Colonic mucosa (tissue), 4 donors: ENCODE measurements at regions not wholly inside any gene's neighbourhood (a gene's known extent, or its start where the extent isn't known, plus 50 kb on each side); places are given as distances from the start of the nearest gene placed in this dataset.

ENCODE experiments used
- DNase-seq: peaks from one replicate; pipeline ENCODE4 v3.0.0-alpha.2; 2020
- H3K27ac ChIP-seq: fragments of 200-600 bp; one replicate; pipeline ENCODE4 v1.8.0; 2021
- H3K27me3 ChIP-seq: fragments of 200-600 bp; one replicate; pipeline ENCODE4 v1.8.0; 2021
- H3K36me3 ChIP-seq: fragments of 200-600 bp; one replicate; pipeline ENCODE4 v1.8.0; 2021
- H3K4me1 ChIP-seq: fragments of 200-600 bp; one replicate; pipeline ENCODE4 v1.8.0; 2021; ENCODE audit warnings: mild to moderate bottlenecking
- H3K4me3 ChIP-seq: fragments of 200-600 bp; one replicate; pipeline ENCODE4 v1.8.0; 2021
- H3K9ac ChIP-seq, 2 donors: one replicate each; pipeline ENCODE4 v1.7.0; 2013; ENCODE audit warnings: control low read depth in 2 of 2, low read depth in 2 of 2, low read length in 2 of 2
- H3K9me3 ChIP-seq: fragments of 200-600 bp; one replicate; pipeline ENCODE4 v1.8.0; 2021
- CTCF ChIP-seq: fragments of 200-600 bp; IDR thresholded peaks from one replicate; pipeline ENCODE4 v1.8.0; 2022; ENCODE audit warnings: antibody characterized with exemption, mild to moderate bottlenecking
- intact Hi-C: fragments of 100-400 bp; cut with DNase I; formaldehyde crosslinking; loops from one replicate; pipeline ENCODE4 v1.14.1; 2022
- donor health status: healthy.
- donor health status: DM: no; HTN: no; CAD: no.
- donor health status: DM: no; HTN: no; CAD: no.

- H3K36me3 ChIP-seq, result no peaks in the 10 kb centered on the region
- H3K4me3 ChIP-seq, result no peak overlapping the region
- H3K27ac ChIP-seq, result no peak overlapping the region
- no peak for DNase-seq
- intact Hi-C loops, result no loop called here
- H3K9me3 ChIP-seq, result no peaks in the 10 kb centered on the region
- TF ChIP-seq CTCF, result no peak
- no peaks in the 10 kb centered on the region for H3K4me1 ChIP-seq
- no peaks in the 10 kb centered on the region for H3K27me3 ChIP-seq
- no peak overlapping the region for H3K9ac ChIP-seq
Measured at GRCh38 chr14:48936849-48937248, 649.3 kb downstream of the RPS29 start.

DNA sequence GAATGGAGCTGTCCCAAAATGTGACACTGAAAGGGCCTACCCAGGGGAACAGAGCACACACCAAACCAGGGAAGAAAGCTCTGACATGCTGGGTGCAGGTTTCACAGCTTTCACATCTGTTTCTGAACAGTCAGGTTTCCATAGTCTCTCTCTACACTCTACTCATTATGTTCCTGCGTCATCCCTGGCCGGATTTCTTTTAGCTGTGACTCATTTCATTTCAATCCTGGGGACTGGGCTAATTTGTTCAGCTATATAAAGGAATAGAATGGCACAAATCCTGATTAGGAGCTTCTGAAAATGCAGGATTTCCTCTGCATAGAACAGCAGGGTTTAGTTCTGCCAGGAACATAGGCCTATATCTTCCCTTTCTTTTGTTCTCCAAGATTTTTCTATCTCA is 649.8 kb downstream of the RPS29 start:
- H3K27me3 ChIP-seq, result no peaks in the 10 kb centered on the region
- no peak overlapping the region for H3K9ac ChIP-seq
- H3K9me3 ChIP-seq, result no peaks in the 10 kb centered on the region
- TF ChIP-seq CTCF, result no peak
- intact Hi-C loops, result no loop called here
- no peak for DNase-seq
- no peaks in the 10 kb centered on the region for H3K36me3 ChIP-seq
- H3K4me3 ChIP-seq, result no peak overlapping the region
- H3K27ac ChIP-seq, result no peak overlapping the region
- H3K4me1 ChIP-seq, result no peaks in the 10 kb centered on the region

GRCh38 chr14:48925184-48925583 is 661.0 kb downstream of the RPS29 start:
- no peak for DNase-seq
- Histone ChIP-seq H3K9me3 (no peaks in the 10 kb centered on the region), H3K27me3 (no peaks in the 10 kb centered on the region), H3K36me3 (no peaks in the 10 kb centered on the region), H3K4me1 (no peaks in the 10 kb centered on the region), H3K4me3 (no peak overlapping the region), H3K27ac (no peak overlapping the region), H3K9ac (no peak overlapping the region)
- intact Hi-C loops, result no loop called here
- TF ChIP-seq CTCF, result no peak

DNA sequence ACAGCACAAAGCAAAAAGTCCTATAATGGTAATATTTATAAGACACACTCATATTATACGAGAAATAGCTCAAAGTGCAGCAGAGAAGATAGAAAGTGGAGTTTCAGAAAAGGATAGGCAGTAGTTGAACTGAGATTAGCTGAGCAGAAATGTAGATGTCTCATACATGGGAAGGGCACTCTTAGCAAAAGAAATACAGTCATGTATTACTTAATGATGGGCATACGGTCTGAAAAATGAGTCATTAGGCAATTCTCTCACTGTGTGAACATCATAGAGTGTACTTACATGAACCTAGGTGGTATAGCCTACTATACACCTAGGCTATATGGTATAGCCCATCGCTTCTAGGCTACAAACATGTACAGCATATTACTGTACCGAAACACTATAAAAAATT is 671.3 kb downstream of the RPS29 start:
- Histone ChIP-seq H3K9ac (no peak overlapping the region), H3K4me3 (no peak overlapping the region), H3K27ac (no peak overlapping the region), H3K27me3 (no peaks in the 10 kb centered on the region), H3K9me3 (no peaks in the 10 kb centered on the region), H3K4me1 (no peaks in the 10 kb centered on the region), H3K36me3 (no peaks in the 10 kb centered on the region)
- DNase-seq, result no peak
- TF ChIP-seq CTCF, result no peak
- intact Hi-C loops, result no loop called here

DNA sequence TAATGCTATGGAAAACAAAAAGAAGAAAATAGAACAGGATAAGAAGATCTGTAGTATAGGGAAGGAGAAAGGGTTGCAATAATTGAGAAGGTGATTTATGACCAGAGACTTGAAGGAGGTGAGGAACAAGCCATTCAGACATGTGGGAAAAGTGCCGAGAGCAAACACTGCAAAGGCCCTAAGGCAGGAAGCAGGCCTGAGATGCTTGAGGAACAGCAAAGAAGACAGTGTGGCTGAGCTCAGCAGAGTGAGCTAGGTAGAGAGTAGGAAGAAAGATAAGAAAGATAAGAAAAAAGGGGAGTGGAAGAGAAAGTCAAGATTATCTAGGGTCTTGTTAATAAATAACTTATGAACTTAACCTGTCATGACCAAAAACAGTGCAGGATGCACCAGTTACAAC is 671.8 kb downstream of the RPS29 start:
- Histone ChIP-seq H3K9ac (no peak overlapping the region), H3K36me3 (no peaks in the 10 kb centered on the region), H3K27ac (no peak overlapping the region), H3K9me3 (no peaks in the 10 kb centered on the region), H3K27me3 (no peaks in the 10 kb centered on the region), H3K4me1 (no peaks in the 10 kb centered on the region), H3K4me3 (no peak overlapping the region)
- no peak for DNase-seq
- no peak for TF ChIP-seq CTCF
- intact Hi-C loops, result no loop called here

DNA sequence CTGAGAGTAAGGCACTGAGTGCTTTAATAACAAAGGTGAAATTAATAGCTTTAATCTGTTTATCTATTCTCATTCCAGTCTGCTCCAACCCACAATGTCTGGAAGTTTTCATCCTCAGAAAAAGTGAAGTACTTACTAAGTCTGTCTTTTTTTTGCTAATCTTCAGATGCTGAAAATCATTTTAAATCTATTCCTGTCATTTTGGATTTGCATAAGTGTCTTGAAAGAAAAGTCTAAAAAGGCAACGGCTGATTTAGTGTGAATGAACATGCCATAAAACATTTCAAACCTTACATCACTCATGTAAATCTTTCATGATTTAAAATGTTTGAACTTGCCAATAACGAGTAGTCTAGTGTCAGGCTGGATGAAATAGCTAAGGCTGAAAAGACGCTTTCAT is 685.6 kb downstream of the RPS29 start:
- Histone ChIP-seq H3K36me3 (no peaks in the 10 kb centered on the region), H3K9ac (no peak overlapping the region), H3K4me1 (no peaks in the 10 kb centered on the region), H3K27me3 (no peaks in the 10 kb centered on the region), H3K4me3 (no peak overlapping the region), H3K9me3 (no peaks in the 10 kb centered on the region), H3K27ac (no peak overlapping the region)
- DNase-seq, result no peak
- intact Hi-C loops, result no loop called here
- no peak for TF ChIP-seq CTCF
